Kidney epithelial cell (primary cell): ENCODE measurements at regions not wholly inside any gene's neighbourhood (a gene's known extent, or its start where the extent isn't known, plus 50 kb on each side); places are given as distances from the start of the nearest gene placed in this dataset.

Experiments used
- DNase-seq: peaks from one replicate; pipeline ENCODE4 v3.0.0-alpha.2; 2010; ENCODE audit warnings: low read depth
- H3K27me3 ChIP-seq: 2 replicates; pipeline ENCODE4 v1.6.0; 2011; ENCODE audit warnings: low read length; ENCODE audit not compliant: control insufficient read depth, insufficient read depth
- H3K36me3 ChIP-seq: 2 replicates; pipeline ENCODE4 v1.5.1; 2011; ENCODE audit warnings: low read length; ENCODE audit not compliant: control insufficient read depth, insufficient read depth
- H3K4me3 ChIP-seq: 2 replicates; pipeline ENCODE4 v1.5.1; 2011; ENCODE audit warnings: low read depth, mild to moderate bottlenecking, control low read depth, low read length
- CTCF ChIP-seq: IDR thresholded peaks from 2 replicates; pipeline ENCODE4 v1.5.1; 2011; ENCODE audit warnings: mild to moderate bottlenecking, moderate library complexity, low read length, control low read depth, inconsistent platforms; ENCODE audit not compliant: insufficient read depth, poor library complexity, severe bottlenecking

- Histone ChIP-seq H3K36me3 (no peaks in the 10 kb centered on the region), H3K27me3 (no peaks in the 10 kb centered on the region), H3K4me3 (no peak overlapping the region)
- TF ChIP-seq CTCF, result no peak
- no peak for DNase-seq
Observed at GRCh38 chr7:70944516-70944915, 187.4 kb upstream of the GALNT17 start.

GRCh38 chr7:70947181-70947580, 184.8 kb upstream of the GALNT17 start:
- DNase-seq, result no peak
- H3K36me3 ChIP-seq, result no peaks in the 10 kb centered on the region
- TF ChIP-seq CTCF, result no peak
- H3K27me3 ChIP-seq, result no peaks in the 10 kb centered on the region
- H3K4me3 ChIP-seq, result no peak overlapping the region

GRCh38 chr7:70949862-70950261, 182.1 kb upstream of the GALNT17 start:
- H3K27me3 ChIP-seq, result no peaks in the 10 kb centered on the region
- TF ChIP-seq CTCF, result no peak
- DNase-seq, result no peak
- no peak overlapping the region for H3K4me3 ChIP-seq
- H3K36me3 ChIP-seq, result no peaks in the 10 kb centered on the region

GRCh38 chr7:70951271-70951962, 180.5 kb upstream of the GALNT17 start:
- H3K36me3 ChIP-seq, result no peaks in the 10 kb centered on the region
- no peak overlapping the region for H3K4me3 ChIP-seq
- TF ChIP-seq CTCF, result no peak
- no peak for DNase-seq
- no peaks in the 10 kb centered on the region for H3K27me3 ChIP-seq

GRCh38 chr7:70952311-70952710, 179.6 kb upstream of the GALNT17 start:
- Histone ChIP-seq H3K4me3 (no peak overlapping the region), H3K36me3 (no peaks in the 10 kb centered on the region), H3K27me3 (no peaks in the 10 kb centered on the region)
- TF ChIP-seq CTCF, result no peak
- no peak for DNase-seq

- DNase-seq, result no peak
- no peaks in the 10 kb centered on the region for H3K27me3 ChIP-seq
- TF ChIP-seq CTCF, result no peak
- H3K36me3 ChIP-seq, result no peaks in the 10 kb centered on the region
- H3K4me3 ChIP-seq, result no peak overlapping the region
Observed at GRCh38 chr7:70953331-70953741, 178.6 kb upstream of the GALNT17 start.
